A673 (cell line): ENCODE measurements at regions not wholly inside any gene's neighbourhood (a gene's known extent, or its start where the extent isn't known, plus 50 kb on each side); places are given as distances from the start of the nearest gene placed in this dataset.
"Not testable (repeated sequence)": the region's sequence is repeated elsewhere in the genome, so short reads cannot be mapped to it uniquely, and the experiment has no call there.

Source experiments
- BruUV-seq: library from RNA; stranded (reverse); fragments of 400-500 nt; replicated peaks from 2 replicates; lab custom pipeline; 2021; lab: Mats Ljungman, UMichigan
- CTCF ChIA-PET: fragments of 300-600 bp; sonication (Branson Sonifier 250); formaldehyde crosslinking; loops from one replicate; lab custom pipeline; 2022; ENCODE audit warnings: antibody characterized with exemption; lab: Charles Lee
- POLR2A ChIA-PET: fragments of 300-600 bp; sonication (Branson Sonifier 250); formaldehyde crosslinking; loops from one replicate; lab custom pipeline; 2022; ENCODE audit warnings: antibody characterized with exemption; ENCODE audit not compliant: low non-redundant PET; lab: Charles Lee
- DNase-seq: peaks from one replicate; pipeline ENCODE4 v3.0.0-alpha.2; 2015; ENCODE audit warnings: low spot score
- H3K27ac ChIP-seq: fragments of 200-600 bp; sonication (generic); 2 replicates; pipeline ENCODE4 v1.5.1; 2016; ENCODE audit warnings: mixed run types, low read depth, mild to moderate bottlenecking, mixed read lengths, antibody characterized with exemption, low read length; ENCODE audit not compliant: poor library complexity, severe bottlenecking
- H3K27me3 ChIP-seq: fragments of 200-600 bp; sonication (generic); replicated peaks from 2 replicates; pipeline ENCODE4 v1.6.1; 2017; ENCODE audit warnings: mixed run types, low read depth, mild to moderate bottlenecking, mixed read lengths, antibody characterized with exemption, low read length; ENCODE audit not compliant: insufficient read depth, poor library complexity
- H3K36me3 ChIP-seq: fragments of 200-600 bp; sonication (generic); 2 replicates; pipeline ENCODE4 v1.6.1; 2016; ENCODE audit warnings: mixed run types, mild to moderate bottlenecking, mixed read lengths, antibody characterized with exemption, low read length; ENCODE audit not compliant: insufficient read depth, poor library complexity, severe bottlenecking
- H3K4me1 ChIP-seq: fragments of 200-600 bp; sonication (generic); 2 replicates; pipeline ENCODE4 v1.6.1; 2017; ENCODE audit warnings: mixed run types, mild to moderate bottlenecking, mixed read lengths, antibody characterized with exemption, low read length; ENCODE audit not compliant: insufficient read depth, poor library complexity, severe bottlenecking
- H3K4me3 ChIP-seq: fragments of 200-600 bp; sonication (generic); 2 replicates; pipeline ENCODE4 v1.5.1; 2016; ENCODE audit warnings: low read depth, mixed run types, mild to moderate bottlenecking, mixed read lengths, low read length; ENCODE audit not compliant: poor library complexity, severe bottlenecking
- H3K9me3 ChIP-seq: fragments of 200-600 bp; sonication (generic); 2 replicates; pipeline ENCODE4 v1.6.1; 2016; ENCODE audit warnings: mixed run types, low read depth, mild to moderate bottlenecking, mixed read lengths, antibody characterized with exemption, low read length; ENCODE audit not compliant: poor library complexity, severe bottlenecking
- EZH2 ChIP-seq: fragments of 200-600 bp; sonication (generic); IDR thresholded peaks from 2 replicates; pipeline ENCODE4 v1.6.1; 2017; ENCODE audit warnings: borderline replicate concordance, low read depth, mild to moderate bottlenecking, mixed read lengths, antibody characterized with exemption, low read length; ENCODE audit not compliant: poor library complexity, severe bottlenecking
- intact Hi-C: fragments of 100-400 bp; cut with micrococcal nuclease; formaldehyde crosslinking; loops from one replicate; pipeline ENCODE4 v1.10.0; 2022; ENCODE audit not compliant: unreplicated experiment
- TF ChIP-seq, protein P1 (sequence below): fragments of 300-800, 200-600 bp; sonication (generic); conservative IDR thresholded peaks from 2 replicates; pipeline ENCODE4 v1.5.1; 2017; ENCODE audit warnings: low read depth, mild to moderate bottlenecking, antibody characterized with exemption, low read length, moderate library complexity, mixed read lengths

DNA sequence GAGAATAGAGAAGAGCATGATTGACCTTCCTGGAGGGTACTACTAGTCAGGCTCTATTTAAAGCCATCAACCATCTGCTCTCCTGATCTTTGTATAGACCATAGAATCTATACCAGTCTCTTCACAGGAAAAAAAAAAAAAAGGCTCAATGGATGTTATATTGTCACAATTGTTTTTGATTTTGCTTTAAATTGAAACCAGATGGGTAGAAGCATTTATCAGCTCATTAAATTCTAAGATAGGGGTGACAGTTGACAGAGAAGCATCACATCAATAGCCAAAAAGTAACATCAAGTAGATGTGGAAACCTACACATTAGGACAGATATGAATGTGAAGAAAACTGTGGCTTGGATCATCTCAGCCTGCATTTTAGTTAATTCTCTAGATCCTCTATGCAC, 558.9 kb upstream of the MBL2 start:
- Histone ChIP-seq H3K27me3 (no peaks in the 10 kb centered on the region), H3K36me3 (no peaks in the 10 kb centered on the region), H3K4me3 (no peak overlapping the region), H3K9me3 (peaks cover 8% of the 10 kb centered on the region), H3K4me1 (no peaks in the 10 kb centered on the region), H3K27ac (no peak overlapping the region)
- CTCF ChIA-PET, result no interaction called here
- intact Hi-C loops, result no loop called here
- TF ChIP-seq EZH2, result no peak
- TF ChIP-seq, protein P1, sequence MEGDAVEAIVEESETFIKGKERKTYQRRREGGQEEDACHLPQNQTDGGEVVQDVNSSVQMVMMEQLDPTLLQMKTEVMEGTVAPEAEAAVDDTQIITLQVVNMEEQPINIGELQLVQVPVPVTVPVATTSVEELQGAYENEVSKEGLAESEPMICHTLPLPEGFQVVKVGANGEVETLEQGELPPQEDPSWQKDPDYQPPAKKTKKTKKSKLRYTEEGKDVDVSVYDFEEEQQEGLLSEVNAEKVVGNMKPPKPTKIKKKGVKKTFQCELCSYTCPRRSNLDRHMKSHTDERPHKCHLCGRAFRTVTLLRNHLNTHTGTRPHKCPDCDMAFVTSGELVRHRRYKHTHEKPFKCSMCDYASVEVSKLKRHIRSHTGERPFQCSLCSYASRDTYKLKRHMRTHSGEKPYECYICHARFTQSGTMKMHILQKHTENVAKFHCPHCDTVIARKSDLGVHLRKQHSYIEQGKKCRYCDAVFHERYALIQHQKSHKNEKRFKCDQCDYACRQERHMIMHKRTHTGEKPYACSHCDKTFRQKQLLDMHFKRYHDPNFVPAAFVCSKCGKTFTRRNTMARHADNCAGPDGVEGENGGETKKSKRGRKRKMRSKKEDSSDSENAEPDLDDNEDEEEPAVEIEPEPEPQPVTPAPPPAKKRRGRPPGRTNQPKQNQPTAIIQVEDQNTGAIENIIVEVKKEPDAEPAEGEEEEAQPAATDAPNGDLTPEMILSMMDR, result no peak
- DNase-seq, result no peak
- BruUV-seq, result no TSS peak
- POLR2A ChIA-PET, result no interaction called here

DNA sequence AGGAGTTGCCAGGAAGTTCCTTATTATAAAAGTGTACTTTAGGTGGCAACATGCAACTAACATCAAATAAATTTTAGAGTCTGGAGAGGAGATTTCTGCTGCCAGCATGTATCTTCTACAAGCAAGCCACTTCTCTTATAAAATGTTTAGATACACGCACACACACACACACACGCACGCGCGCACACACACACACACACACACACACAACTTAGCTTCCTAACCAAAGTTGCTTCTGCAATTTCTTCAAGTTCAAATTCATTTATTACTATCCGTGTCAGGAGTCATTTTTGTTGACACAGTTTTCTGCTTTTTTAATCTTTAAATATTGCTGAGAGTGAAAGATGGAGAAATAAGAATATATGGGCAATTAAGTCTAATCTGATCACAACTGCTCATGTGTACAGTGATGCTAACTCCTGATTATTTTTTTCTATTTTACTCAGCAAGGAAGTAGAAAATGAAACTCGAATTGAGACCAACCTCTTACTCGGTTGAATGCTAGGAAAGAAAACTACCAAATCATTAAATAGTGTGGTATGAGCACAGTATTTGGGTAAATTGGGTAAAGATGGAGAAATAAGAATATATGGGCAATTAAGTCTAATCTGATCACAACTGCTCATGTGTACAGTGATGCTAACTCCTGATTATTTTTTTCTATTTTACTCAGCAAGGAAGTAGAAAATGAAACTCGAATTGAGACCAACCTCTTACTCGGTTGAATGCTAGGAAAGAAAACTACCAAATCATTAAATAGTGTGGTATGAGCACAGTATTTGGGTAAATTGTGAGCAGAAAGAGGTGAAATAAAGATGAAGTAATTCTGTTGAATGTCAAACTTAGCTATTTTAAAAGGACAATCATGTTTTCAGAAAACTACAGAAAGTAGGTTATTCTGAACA, 554.1 kb upstream of the MBL2 start:
- peaks cover 12% of the 10 kb centered on the region for H3K9me3 ChIP-seq
- H3K27me3 ChIP-seq, POLR2A ChIA-PET, BruUV-seq, intact Hi-C loops, H3K4me3 ChIP-seq, H3K27ac ChIP-seq, DNase-seq, H3K4me1 ChIP-seq, CTCF ChIA-PET, H3K36me3 ChIP-seq: not testable (repeated sequence)

DNA sequence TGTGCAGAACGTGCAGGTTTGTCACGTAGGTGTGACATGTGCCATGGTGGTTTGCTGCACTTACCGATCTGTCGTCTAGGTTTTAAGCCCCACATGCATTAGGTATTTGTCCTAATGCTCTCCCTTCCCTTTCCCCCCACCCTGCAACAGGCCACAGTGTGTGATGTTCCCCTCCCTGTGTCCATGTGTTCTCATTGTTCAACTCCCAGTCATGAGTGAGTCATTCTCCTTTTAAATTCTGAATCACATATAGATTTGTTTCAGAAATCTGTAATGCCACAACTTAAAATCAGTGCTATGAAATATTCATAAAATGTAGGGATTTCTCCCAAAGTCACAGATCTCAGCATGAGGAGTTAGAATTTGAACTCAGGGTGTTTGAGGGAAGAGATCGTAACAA, 552.5 kb upstream of the MBL2 start:
- DNase-seq, result no peak
- BruUV-seq, result no TSS peak
- CTCF ChIA-PET, result no interaction called here
- POLR2A ChIA-PET, result no interaction called here
- H3K27me3 ChIP-seq, result no peaks in the 10 kb centered on the region
- H3K4me1 ChIP-seq, result no peaks in the 10 kb centered on the region
- no peaks in the 10 kb centered on the region for H3K36me3 ChIP-seq
- no peak overlapping the region for H3K27ac ChIP-seq
- intact Hi-C loops, result no loop called here
- peaks cover 4% of the 10 kb centered on the region for H3K9me3 ChIP-seq
- H3K4me3 ChIP-seq, result no peak overlapping the region
- TF ChIP-seq, protein P1, result no peak
- TF ChIP-seq EZH2, result no peak

DNA sequence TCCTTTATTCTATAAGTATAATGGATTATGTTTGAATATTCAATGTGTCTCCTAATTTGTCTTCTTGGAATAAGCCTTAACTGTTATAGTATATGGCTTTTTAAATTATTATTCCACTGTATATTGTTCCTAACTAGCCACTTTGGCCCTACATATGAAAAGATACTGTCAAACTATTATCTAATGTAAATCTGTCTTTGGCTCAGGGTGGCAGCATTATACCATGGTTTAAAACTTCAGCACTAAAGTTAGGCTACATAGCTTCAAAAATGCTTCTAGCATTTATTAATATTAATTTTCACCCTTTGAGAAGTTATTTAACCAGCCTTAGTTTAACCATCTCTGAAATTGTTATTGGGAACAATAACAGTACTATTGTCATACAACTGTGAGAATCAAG, 543.1 kb upstream of the MBL2 start:
- BruUV-seq, result no TSS peak
- no peak for DNase-seq
- Histone ChIP-seq H3K36me3 (no peaks in the 10 kb centered on the region), H3K27me3 (no peaks in the 10 kb centered on the region), H3K27ac (no peak overlapping the region), H3K4me3 (no peak overlapping the region), H3K4me1 (no peaks in the 10 kb centered on the region), H3K9me3 (no peaks in the 10 kb centered on the region)
- TF ChIP-seq, protein P1, result no peak
- no peak for TF ChIP-seq EZH2
- ChIA-PET POLR2A (no interaction called here), CTCF (no interaction called here)
- intact Hi-C loops, result no loop called here
